HG02571 (cell line): ENCODE measurements at regions not wholly inside any gene's neighbourhood (a gene's known extent, or its start where the extent isn't known, plus 50 kb on each side); places are given as distances from the start of the nearest gene placed in this dataset.
"Not testable (repeated sequence)": the region's sequence is repeated elsewhere in the genome, so short reads cannot be mapped to it uniquely, and the experiment has no call there.

Source experiments
- ATAC-seq: cut with Tn5 transposase; IDR thresholded peaks from one replicate; pipeline ENCODE4 v1.9.1; 2021; ENCODE audit warnings: mild to moderate bottlenecking, moderate library complexity; ENCODE audit not compliant: unreplicated experiment

DNA sequence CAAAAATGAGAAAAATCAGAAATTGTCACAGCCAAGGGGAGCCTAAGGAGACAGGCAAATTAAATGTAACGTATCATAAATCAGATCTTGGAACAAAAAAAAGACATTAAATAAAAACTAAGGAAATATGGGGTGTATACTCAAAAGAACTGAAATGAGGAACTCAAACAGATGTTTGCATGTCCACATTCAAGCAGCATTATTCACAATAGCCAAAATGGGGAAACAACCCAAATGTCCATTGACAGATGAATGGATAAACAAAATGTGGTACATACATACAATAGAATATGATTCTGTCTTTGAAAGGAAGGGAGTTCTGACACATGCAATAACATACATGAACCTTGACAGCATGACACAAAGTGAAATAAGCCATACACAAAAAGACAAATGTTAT lies 155.8 kb upstream of the KLF7 start:
- ATAC-seq = no peak

DNA sequence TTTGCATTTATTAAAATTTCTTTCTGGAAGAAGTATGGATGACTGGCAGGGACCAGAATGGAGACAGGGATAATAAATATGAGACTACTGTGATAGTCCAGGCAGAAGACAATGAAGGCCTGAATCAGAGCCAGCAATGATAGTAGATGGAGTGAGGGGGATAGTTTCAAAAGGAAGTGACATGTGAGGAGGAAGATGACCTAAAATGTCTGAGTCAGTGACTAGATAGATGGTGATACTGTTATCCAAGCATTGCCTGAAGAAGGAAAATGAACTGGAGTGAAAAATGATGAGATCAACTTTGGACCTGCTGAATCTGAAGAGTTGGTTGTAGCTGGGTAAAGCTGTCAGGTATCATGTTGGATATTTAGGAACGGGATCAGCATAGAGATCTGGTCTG lies 158.3 kb upstream of the KLF7 start:
- no peak for ATAC-seq

DNA sequence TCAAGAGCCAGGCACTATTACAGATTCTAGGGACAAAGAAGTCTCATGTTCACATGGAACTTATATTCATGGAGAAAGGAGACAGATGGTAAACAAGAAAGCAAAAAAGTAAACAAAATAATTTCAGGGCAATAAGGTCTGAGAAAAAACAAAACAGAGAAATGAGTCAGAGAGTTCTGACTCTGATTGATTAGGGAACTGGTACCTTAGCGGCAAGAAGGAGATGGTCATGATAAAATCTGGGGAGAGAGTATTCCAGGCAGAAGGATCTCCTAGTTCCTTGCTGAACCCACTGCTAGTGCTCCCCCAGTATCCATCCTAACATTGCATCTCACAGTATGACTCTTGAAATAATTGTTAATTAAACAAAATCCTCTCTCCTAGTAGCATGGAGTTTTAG lies 161.8 kb upstream of the KLF7 start:
- ATAC-seq = no peak

DNA sequence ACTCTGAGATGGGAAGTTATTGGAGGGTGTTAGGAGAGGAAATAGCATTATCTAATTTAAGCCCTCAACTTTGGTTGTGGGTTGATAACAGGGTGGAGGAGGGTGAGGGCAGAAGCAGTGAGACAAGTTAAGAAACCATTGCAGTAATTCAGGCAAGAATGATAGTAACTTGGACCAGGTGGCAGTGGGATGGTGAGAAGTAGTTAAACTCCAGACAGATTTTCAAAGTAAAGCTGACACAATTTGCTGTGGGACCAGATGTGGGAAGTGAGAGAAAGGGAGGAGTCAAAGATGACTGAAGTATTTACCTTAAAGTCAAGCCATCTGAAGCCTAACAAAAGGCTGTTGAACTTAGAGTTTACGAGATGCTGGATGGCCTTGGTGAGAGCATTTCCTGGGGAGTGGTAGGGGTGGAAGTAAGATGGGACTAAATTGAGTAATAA lies 163.2 kb upstream of the KLF7 start:
- peak; percentile 45 for ATAC-seq

DNA sequence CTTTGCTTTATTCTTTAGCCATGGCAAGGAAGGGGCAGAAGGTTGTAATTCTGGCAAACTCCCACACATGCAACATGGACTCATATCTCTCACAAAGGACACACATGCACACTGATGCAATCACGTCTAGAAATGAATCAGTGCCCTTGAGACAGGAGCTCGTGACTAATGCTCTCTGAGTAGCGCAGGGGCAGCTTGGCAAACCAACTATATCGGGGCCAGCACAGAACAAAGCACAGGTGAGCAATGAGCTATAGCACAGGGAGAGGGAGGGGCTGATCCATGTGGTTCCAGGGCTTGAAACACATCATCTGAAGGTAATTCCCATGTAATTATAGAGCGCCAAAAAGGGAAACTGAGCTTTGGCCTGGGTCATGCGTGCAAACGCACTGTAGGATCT lies 165.2 kb upstream of the KLF7 start:
- peak; percentile 53 for ATAC-seq

DNA sequence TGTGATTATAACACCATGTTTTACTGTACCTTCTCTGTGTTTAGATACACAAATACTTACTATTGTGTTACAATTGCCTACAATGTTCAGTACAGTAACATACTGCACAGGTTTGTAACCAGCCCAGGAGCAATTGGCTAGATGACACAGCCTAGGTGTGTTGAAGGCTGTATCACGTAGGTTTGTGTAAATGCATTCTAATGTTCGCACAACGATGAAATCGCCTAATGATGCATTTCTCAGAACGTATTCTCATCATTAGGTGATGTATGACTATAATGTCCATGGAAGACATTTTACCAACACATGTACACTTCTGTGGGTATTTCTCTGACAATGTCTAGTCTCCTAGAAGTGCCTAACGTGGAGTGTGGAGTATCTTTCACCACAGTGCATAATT lies 165.9 kb upstream of the KLF7 start:
- no peak for ATAC-seq

DNA sequence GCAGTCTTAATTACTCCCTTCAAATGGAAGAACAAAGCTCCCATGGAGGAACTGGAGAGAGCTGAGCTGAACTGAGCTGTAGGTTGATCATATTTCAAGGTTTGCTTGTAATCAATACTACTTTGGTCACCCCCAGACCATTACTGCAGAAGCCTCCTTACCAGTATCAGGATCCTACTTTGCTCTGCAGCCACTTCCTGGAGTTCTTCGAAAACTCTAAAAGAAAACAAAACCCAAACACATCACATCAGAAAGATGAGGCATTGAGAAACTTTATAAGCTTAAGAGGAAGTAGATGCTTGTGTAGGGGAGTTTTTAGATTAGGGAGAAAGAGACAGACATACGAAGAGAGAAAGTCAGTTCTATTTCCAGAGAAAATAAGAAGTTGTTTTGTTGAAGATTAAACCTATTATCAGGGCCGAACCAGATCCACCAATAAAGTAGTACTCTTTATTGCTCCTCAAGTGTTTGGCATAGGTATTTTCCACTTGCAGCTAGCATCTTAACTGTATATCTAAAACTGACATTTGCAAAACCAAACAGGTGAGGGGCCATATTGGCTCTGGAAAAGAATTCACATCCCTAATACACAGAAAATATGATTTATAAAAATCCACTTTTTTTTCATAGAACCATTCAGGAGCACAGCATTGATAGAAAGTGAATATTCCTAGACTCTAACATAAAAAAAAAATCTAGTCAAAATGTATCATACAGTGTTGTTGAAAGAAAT lies 166.9 kb upstream of the KLF7 start:
- ATAC-seq = no peak

DNA sequence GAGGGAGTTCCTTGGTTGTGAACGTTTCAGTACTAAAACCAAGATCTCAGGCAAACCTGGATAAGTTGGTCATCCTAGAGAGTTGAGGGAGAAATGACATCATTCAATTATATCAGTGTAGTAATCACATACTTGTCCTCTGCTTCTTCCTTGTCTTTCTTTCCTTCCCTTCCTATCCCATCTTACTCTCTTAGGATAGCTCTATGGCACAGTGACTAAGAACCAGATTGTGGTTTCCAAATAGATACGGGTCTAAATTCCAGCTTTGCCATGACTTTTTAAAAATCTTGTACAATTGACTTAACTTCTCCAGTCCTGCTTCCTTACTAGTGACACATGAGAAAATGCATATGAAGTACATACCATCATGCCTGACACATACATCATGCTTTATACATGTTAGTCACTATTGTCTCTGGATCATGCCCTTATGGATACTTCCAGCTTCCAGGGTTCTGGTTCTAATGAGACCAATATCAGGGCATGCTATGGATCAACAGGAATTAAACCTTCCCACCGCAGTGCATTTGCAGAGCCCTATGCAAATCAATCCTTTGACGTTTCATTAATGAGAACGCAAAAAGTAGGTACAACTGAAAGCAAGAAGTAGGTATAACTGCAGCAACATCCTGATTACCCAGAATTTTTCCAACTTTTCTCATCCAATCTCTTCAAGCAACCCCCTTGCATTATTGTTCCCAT lies 168.0 kb upstream of the KLF7 start:
- ATAC-seq = no peak

DNA sequence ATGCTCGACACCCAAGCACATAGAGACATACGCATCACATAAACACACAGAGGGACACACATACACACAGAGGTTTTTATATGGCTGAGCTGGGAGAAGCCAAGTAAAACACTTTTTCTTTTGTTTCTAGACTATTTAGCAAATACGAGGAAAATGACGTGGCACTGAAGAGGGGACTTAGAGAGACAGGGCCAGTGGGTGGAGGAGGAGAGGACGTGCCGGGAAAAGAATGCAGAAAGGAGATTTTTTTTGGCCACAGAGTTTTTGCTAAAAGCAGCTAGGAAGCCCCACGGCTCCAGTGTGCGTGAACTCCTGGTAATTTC lies 168.5 kb upstream of the KLF7 start:
- ATAC-seq = peak; percentile 18

DNA sequence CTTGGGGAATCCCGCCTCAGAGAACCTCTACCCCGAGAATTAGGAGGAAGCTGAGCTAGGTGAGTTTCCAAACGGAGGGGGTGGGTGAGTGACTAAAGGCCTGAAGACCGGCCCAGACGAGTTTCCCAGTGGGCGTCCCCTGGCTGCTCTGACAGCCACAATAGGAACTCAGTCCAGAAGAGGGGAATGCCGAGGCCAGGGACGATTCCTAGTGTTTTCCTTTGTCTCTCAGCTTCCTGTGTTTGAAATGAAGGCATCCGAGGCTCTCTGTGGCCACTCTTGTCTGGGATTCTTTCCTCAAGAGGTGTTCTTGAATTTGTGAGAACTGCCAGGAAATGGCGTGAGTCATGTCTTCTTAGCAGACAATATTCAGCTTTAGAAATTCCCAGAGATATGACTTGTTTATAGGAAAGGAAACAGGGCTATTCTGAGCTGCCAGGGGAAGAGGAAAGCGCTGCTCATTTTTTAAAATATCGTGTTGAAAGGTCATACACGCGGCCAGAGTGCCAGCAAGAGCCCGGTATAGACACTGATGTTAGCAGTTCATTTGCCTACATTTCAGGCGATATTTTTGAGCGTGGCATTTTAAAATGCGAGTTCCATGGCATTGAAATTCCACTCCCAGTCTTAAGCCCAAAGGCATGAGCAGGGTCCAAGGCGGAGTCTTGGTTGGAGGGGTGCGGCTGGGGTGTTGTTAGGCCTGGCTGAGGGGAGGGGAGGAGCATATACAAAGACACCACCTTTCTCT lies 169.1 kb upstream of the KLF7 start:
- ATAC-seq = peak; percentile 29

DNA sequence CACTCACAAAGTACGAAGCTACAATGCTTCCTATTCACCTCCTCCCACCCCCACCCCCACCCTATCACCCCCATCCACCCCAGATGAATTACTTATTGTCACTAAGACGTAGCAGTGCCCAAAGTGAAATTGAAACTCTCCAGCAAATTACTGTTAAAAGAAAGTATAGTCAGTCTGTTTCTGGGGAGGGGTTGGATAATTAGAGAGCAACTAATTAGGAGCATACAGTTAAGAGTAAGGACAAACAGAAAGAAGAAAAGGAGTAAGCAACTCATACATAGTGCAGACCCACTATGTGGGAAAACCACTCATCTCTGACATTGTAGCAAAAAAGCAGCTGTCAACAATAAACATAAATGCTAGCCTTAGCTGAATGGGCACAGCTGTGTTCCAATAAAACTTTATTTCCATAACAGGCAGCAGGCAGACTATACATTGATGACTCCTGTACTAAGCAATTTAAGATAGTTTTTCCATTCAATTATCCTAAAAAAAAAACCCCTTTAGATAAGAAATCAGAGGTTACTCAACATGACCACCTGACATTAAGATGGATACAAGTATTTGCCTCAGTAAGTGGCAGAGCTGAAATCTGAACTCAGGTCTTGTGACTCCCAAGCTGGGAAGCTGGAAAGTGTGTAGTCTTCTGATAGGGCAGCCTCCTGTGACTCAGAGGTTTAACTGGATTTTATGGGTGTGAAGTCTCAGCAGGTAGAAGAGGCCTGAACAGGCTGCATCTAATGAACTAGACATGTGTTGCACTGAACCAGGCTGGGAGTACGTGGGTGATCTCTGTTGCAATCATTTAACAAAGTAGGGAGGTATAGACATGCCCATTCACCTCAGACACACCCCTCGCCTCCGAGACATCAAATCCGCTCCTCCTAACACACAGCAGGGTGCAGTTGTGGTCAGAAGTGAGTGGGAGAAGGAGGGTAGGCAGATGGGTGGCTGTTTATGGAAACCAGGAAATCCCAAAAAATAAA lies 171.8 kb upstream of the KLF7 start:
- ATAC-seq = peak; percentile 32

DNA sequence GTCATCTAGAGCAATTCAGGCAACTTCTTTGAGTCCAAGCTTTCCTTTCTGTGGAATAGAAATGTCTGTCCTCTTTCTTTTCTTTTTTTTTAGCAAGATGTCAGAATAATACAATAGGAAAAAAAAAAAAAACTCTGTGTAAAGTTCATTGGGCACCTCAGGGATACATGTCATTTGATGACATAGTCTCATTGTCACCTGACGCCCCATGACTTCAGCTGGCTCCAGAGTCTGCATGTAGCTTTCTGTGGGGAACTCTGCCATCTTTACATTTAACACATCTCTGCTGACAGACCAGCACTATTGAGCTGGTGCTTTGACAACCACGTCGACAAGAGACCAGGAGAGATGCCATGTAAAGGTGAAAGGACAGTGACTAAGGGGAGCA lies 172.5 kb upstream of the KLF7 start:
- no peak for ATAC-seq

DNA sequence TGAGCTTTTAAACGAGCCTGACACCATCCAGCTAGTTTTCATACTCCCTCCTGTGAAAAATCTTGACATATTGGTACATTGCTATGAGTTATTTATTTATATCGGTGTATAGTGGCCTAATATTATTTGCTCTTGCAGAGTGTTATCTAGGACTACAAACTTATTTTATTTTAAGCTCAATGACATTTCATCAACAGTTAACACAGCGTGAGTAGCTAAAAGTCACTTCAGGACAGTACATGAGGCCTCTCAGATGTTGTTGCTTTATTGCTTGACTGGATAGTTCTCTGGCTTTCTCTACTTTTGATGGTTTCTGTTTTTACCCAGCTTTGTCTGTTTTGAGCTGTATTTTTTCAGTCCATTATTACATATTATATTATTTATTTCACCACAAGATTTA lies 172.9 kb upstream of the KLF7 start:
- no peak for ATAC-seq

DNA sequence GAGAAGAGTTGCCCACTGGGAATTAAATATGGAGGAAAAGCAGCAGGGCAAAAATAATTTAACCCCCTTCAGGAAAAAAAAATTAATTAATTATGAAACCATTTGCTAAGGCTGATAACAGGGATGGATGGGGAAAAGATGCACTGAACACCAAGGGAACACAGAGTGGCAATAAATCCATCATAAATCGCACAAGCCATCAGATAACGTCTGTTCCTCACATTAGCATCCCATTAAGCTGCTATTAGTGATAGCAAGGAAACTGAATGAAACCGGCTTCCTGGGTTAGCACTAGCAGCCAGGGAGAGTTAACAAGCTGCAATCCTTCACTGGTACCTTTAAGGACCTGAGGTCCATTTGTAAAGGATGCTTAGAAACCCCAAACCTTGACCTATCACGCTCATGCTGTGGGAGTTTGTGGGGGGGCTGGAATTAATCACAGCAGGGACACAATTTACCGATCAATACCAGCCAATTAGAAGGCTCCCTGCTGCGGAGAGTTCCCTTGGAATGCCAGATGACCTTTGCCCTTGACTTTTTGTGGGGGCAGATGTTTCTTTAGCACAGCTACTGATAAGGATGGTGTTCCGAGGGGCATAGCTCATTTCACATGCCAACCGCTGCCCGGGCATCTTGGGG lies 175.5 kb upstream of the KLF7 start:
- no peak for ATAC-seq

DNA sequence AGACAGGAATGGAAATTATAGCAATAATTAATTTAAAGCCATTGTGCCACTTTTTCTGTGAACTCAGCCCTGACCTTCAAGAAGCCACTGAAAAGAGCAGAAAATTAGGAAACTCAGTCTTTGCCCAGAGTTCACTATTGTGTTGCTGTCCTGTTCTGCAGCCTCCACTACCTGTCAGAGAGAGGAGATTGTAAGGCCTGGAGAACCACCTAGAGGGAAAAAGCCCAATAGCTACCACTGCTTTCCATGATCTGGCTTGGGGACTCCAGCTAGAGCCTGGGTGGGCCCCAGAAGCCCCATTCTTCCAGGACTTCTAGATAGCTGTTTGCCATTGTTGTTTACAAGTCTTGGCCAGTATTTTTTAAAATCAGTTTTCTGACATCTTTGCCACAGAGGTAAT lies 176.1 kb upstream of the KLF7 start:
- no peak for ATAC-seq

DNA sequence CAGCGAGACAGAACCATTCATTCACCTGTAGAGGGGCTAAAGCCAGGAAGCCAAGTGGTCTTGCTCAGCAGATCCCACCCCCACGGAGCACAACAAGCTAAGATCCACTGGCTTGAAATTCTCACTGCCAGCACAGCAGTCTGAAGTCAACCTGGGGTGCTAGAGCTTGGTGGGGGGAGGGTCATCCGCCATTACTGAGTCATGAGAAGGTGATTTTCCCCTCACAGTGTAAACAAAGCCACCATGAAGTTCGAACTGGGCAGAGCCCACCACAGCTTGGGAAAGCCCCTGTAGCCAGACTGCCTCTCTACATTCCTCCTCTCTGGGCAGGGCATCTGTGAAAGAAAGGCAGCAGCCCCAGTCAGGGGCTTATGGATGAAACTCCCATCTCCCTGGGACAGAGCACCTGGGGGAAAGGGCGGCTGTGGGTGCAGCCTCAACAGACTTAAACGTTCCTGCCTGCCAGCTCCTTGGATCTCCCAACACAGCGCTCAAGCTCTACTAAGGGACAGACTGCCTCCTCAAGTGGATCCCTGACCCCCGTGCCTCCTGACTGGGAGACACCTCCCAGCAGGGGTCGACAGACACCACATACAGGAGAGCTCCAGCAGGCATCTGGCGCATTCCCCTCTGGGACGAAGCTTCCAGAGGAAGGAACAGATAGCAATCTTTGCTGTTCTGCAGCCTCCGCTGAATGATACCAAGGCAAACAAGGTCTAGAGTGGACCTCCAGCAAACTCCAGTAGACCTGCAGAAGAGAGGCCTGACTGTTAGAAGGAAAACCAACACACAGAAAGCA lies 179.0 kb upstream of the KLF7 start:
- ATAC-seq = not testable (repeated sequence)

DNA sequence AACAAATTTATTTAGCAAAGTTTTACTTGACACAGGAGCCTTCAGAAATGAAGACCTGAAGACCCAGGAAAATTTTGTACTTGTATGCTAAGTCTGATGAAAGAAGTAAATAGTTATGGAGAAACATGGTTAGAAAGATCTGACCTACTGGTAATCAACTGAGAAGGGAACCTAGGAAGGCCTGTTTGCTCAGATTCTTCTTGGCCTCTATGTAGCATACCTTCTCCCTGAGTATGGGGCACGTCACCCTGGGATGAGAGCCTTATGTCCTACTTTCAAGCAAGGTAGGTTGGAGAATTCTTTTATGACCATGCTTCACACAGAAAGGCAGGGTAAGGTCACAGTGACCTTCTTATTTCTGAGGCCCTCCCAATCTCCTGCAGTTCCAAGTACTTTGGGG lies 178.6 kb upstream of the CREB1 start:
- no peak for ATAC-seq

DNA sequence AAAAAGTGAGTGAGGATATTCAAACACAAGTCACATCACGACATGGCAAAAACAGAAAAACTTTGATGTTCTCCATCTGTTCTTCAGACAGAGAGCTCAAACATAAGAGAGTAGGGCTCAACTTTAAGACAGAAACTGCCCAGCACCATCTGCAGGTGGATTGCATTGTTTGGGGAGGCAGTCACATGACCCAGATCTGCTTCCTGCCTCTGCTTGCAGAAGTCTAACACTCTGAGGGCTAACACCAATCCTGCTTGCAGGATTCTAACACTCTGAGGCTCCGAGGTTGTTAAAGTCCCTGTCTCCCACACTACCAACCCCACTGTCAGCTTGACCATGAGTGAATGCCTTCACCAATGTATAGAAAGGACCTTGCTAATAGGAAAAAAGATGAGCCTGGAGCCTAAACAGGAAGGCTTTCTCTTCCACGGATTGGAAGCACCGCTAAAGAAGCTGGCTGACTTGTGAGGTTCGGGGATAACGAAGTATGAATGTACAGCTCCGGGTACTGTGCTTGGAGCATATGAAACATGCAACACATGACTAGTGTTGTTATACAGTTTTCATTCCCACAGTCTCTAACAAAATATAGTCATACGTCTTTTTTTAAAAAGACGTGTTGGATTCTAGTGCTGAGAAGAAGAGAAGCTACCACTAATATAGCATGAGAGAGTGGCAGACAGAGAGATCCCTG lies 176.6 kb upstream of the CREB1 start:
- peak; percentile 91 for ATAC-seq

DNA sequence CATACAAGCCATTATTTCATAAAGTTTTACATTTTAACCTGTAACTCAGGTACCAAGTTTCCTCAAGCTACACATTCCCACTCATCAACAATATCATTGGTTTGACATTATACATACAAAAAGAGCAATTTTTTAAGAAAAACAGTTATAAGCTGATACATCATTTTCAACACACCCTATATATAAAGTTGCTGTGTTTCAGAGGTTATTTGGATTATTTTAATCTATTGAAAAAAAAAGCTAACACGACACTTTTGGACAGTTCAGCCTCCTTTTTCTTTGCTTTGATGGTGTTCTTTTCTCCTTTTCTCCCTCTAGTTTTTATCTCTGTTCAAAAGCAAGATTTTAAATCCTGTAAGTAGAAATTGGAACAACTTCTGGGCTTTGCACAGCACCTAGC lies 175.9 kb upstream of the CREB1 start:
- no peak for ATAC-seq
